ENCODE measurements at regions not wholly inside any gene's neighbourhood (a gene's known extent, or its start where the extent isn't known, plus 50 kb on each side); places are given as distances from the start of the nearest gene placed in this dataset.
"Not testable (repeated sequence)": the region's sequence is repeated elsewhere in the genome, so short reads cannot be mapped to it uniquely, and the experiment has no call there.

- DNase-seq (ENCODE audit: low spot score) = no peak
Observed at GRCh38 chr14:94836849-94837248, 66.9 kb upstream of the GSC start.

- DNase-seq (ENCODE audit: low spot score) = no peak
Observed at GRCh38 chr14:94833633-94834032, 63.7 kb upstream of the GSC start.

- no peak for DNase-seq (ENCODE audit: low spot score)
Observed at GRCh38 chr14:94831085-94831484, 61.2 kb upstream of the GSC start.

- DNase-seq (ENCODE audit: low spot score) = no peak
Observed at GRCh38 chr14:94827711-94828447, 58.0 kb upstream of the GSC start.

- no peak for DNase-seq (ENCODE audit: low spot score)
Observed at GRCh38 chr14:94826774-94827173, 56.9 kb upstream of the GSC start.

GRCh38 chr14:94823556-94824341 is 53.8 kb upstream of the GSC start:
- DNase-seq (ENCODE audit: low spot score) = no peak

GRCh38 chr14:94821705-94822104 is 51.8 kb upstream of the GSC start:
- no peak for DNase-seq (ENCODE audit: low spot score)

GRCh38 chr14:94820932-94821331 is 51.0 kb upstream of the GSC start:
- not testable (repeated sequence) for DNase-seq (ENCODE audit: low spot score)
